MCF 10A (cell line): ENCODE measurements at regions not wholly inside any gene's neighbourhood (a gene's known extent, or its start where the extent isn't known, plus 50 kb on each side); places are given as distances from the start of the nearest gene placed in this dataset.
"Not testable (repeated sequence)": the region's sequence is repeated elsewhere in the genome, so short reads cannot be mapped to it uniquely, and the experiment has no call there.

Experiments used
- BruUV-seq: library from RNA; stranded (reverse); fragments of 400-500 nt; replicated peaks from 2 replicates; lab custom pipeline; 2021; lab: Mats Ljungman, UMichigan
- CTCF ChIA-PET: fragments of 300-600 bp; sonication (Branson Sonifier 250); formaldehyde crosslinking; extraction: SDS; loops from one replicate; lab custom pipeline; 2021; ENCODE audit warnings: antibody characterized with exemption, inconsistent platforms; lab: Yijun Ruan, JAX
- POLR2A ChIA-PET: fragments of 300-600, 350-650 bp; sonication (Branson Sonifier 250); formaldehyde crosslinking; extraction: SDS; loops from one replicate; lab custom pipeline; 2020; ENCODE audit warnings: antibody characterized with exemption, inconsistent platforms; lab: Yijun Ruan, JAX
- DNase-seq: peaks from one replicate; pipeline ENCODE4 v3.0.0-alpha.2; 2018; ENCODE audit not compliant: unreplicated experiment
- H3K27ac Mint-ChIP-seq: one replicate; pipeline ENCODE4 v1.8.0; 2022; ENCODE audit warnings: mild to moderate bottlenecking, low read depth, mixed read lengths; ENCODE audit not compliant: unreplicated experiment
- H3K27me3 Mint-ChIP-seq: one replicate; pipeline ENCODE4 v1.8.0; 2022; ENCODE audit warnings: mixed read lengths; ENCODE audit not compliant: insufficient read depth, unreplicated experiment
- H3K36me3 Mint-ChIP-seq: one replicate; pipeline ENCODE4 v1.8.0; 2022; ENCODE audit warnings: mild to moderate bottlenecking, moderate library complexity, mixed read lengths; ENCODE audit not compliant: insufficient read depth, unreplicated experiment
- H3K4me1 Mint-ChIP-seq: one replicate; pipeline ENCODE4 v1.8.0; 2022; ENCODE audit warnings: mixed read lengths; ENCODE audit not compliant: insufficient read depth, unreplicated experiment
- H3K4me3 Mint-ChIP-seq: one replicate; pipeline ENCODE4 v1.8.0; 2022; ENCODE audit warnings: mild to moderate bottlenecking, moderate library complexity, mixed read lengths; ENCODE audit not compliant: unreplicated experiment
- H3K9me3 Mint-ChIP-seq: one replicate; pipeline ENCODE4 v1.8.0; 2022; ENCODE audit warnings: mixed read lengths; ENCODE audit not compliant: unreplicated experiment
- CTCF ChIP-seq: fragments of 200-600 bp; IDR thresholded peaks from one replicate; pipeline ENCODE4 v1.8.0; 2022; ENCODE audit warnings: antibody characterized with exemption, mild to moderate bottlenecking; ENCODE audit not compliant: unreplicated experiment
- intact Hi-C: fragments of 100-400 bp; cut with micrococcal nuclease; formaldehyde crosslinking; loops from 2 replicates; pipeline ENCODE4 v1.14.1; 2022

- CTCF ChIA-PET, result no interaction called here
- Mint-ChIP-seq H3K27me3 (no peaks in the 10 kb centered on the region), H3K4me1 (peaks cover 33% of the 10 kb centered on the region), H3K36me3 (peaks cover 2% of the 10 kb centered on the region), H3K27ac (no peak overlapping the region), H3K4me3 (no peak overlapping the region), H3K9me3 (no peaks in the 10 kb centered on the region)
- no peak for DNase-seq
- POLR2A ChIA-PET, result interaction anchor here (0.7 kb wide), 1 partner anchor 24 kb away, joined by 3 read pairs; no protein-coding TSS in a partner anchor
- intact Hi-C loops, result no loop called here
- no peak for TF ChIP-seq CTCF
- no TSS peak for BruUV-seq
These were observed 58.7 kb downstream of the TANC2 start for GRCh38 chr17:63024716-63025115.

DNA sequence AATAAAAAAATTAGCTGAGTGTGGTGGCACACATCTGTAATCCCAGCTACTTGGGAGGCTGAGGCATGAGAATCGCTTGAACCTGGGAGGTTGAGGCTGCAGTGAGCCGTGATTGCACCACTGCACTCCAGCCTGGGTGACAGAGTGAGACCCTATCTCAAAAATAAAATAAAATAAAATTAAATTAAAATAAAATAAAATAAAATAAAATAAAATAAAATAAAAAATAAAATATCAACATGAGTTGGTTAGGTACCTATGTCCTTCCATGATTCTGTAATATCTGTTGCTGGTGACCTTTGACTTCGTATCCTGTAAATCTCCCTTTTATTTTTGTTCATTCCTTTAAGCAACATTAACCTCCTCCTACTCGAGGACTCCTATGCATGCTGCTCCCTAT is 59.6 kb downstream of the TANC2 start:
- H3K9me3 Mint-ChIP-seq, CTCF ChIA-PET, DNase-seq, H3K4me3 Mint-ChIP-seq, H3K36me3 Mint-ChIP-seq, BruUV-seq, H3K27me3 Mint-ChIP-seq, intact Hi-C loops: not testable (repeated sequence)
- Mint-ChIP-seq H3K27ac (peak overlapping the region; percentile 14), H3K4me1 (peaks cover 33% of the 10 kb centered on the region)
- POLR2A ChIA-PET, result interaction anchor here (0.6 kb wide), 2 partner anchors 140 to 209 kb away, joined by 4 read pairs; no protein-coding TSS in a partner anchor

GRCh38 chr17:63029541-63029940 is 63.5 kb downstream of the TANC2 start:
- H3K27ac Mint-ChIP-seq, result no peak overlapping the region
- H3K36me3 Mint-ChIP-seq, result no peaks in the 10 kb centered on the region
- no TSS peak for BruUV-seq
- no peaks in the 10 kb centered on the region for H3K9me3 Mint-ChIP-seq
- ChIA-PET CTCF (no interaction called here), POLR2A (interaction anchor here (0.6 to 1.7 kb wide), 4 partner anchors 10 to 553 kb away, joined by 3 to 5 read pairs (median 4); no protein-coding TSS in a partner anchor)
- H3K4me1 Mint-ChIP-seq, result peaks cover 34% of the 10 kb centered on the region
- intact Hi-C loops, result no loop called here
- H3K4me3 Mint-ChIP-seq, result no peak overlapping the region
- H3K27me3 Mint-ChIP-seq, result no peaks in the 10 kb centered on the region
- no peak for DNase-seq
- TF ChIP-seq CTCF, result no peak

GRCh38 chr17:63032142-63032541 is 66.1 kb downstream of the TANC2 start:
- no peak for TF ChIP-seq CTCF
- Mint-ChIP-seq H3K27ac (no peak overlapping the region), H3K4me3 (no peak overlapping the region), H3K27me3 (no peaks in the 10 kb centered on the region), H3K9me3 (no peaks in the 10 kb centered on the region), H3K4me1 (peaks cover 40% of the 10 kb centered on the region), H3K36me3 (no peaks in the 10 kb centered on the region)
- BruUV-seq, result no TSS peak
- CTCF ChIA-PET, result interaction anchor here (1.0 kb wide), 1 partner anchor 25 kb away, joined by 3 read pairs; no protein-coding TSS in a partner anchor
- intact Hi-C loops, result no loop called here
- POLR2A ChIA-PET, result interaction anchor here (0.9 to 1.2 kb wide), 3 partner anchors 10 to 52 kb away, joined by 3 read pairs; no protein-coding TSS in a partner anchor
- no peak for DNase-seq
